ENCODE measurements at regions not wholly inside any gene's neighbourhood (a gene's known extent, or its start where the extent isn't known, plus 50 kb on each side); places are given as distances from the start of the nearest gene placed in this dataset.

- TF ChIP-seq SIN3A (IDR thresholded peaks at IDR 0.05; ENCODE audit: borderline replicate concordance, insufficient read depth, low read length) (no peak), REST (IDR thresholded peaks at IDR 0.05; ENCODE audit: insufficient read depth in 1 of 2, low read depth in 2 of 2, low read length in 2 of 2) (no peak), FOXP2 (optimal IDR thresholded peaks at IDR 0.05; ENCODE audit: borderline replicate concordance, extremely low read depth, extremely low read length, insufficient read depth) (no peak), POLR2AphosphoS5 (IDR thresholded peaks at IDR 0.05; ENCODE audit: low read depth, low read length) (no peak), TAF1 (IDR thresholded peaks at IDR 0.05; ENCODE audit: borderline replicate concordance, insufficient read depth, low read length) (no peak)
These were observed 477.1 kb upstream of the TCF4 start for GRCh38 chr18:56065086-56065485.

GRCh38 chr18:56062931-56063330 lies 474.9 kb upstream of the TCF4 start:
- TF ChIP-seq REST (IDR thresholded peaks at IDR 0.05; ENCODE audit: insufficient read depth in 1 of 2, low read depth in 2 of 2, low read length in 2 of 2) (no peak), POLR2AphosphoS5 (IDR thresholded peaks at IDR 0.05; ENCODE audit: low read depth, low read length) (no peak), FOXP2 (optimal IDR thresholded peaks at IDR 0.05; ENCODE audit: borderline replicate concordance, extremely low read depth, extremely low read length, insufficient read depth) (no peak), TAF1 (IDR thresholded peaks at IDR 0.05; ENCODE audit: borderline replicate concordance, insufficient read depth, low read length) (no peak), SIN3A (IDR thresholded peaks at IDR 0.05; ENCODE audit: borderline replicate concordance, insufficient read depth, low read length) (no peak)

GRCh38 chr18:56060967-56061541 lies 473.1 kb upstream of the TCF4 start:
- TF ChIP-seq FOXP2 (optimal IDR thresholded peaks at IDR 0.05; ENCODE audit: borderline replicate concordance, extremely low read depth, extremely low read length, insufficient read depth) (no peak), POLR2AphosphoS5 (IDR thresholded peaks at IDR 0.05; ENCODE audit: low read depth, low read length) (no peak), SIN3A (IDR thresholded peaks at IDR 0.05; ENCODE audit: borderline replicate concordance, insufficient read depth, low read length) (no peak), TAF1 (IDR thresholded peaks at IDR 0.05; ENCODE audit: borderline replicate concordance, insufficient read depth, low read length) (no peak), REST (IDR thresholded peaks at IDR 0.05; ENCODE audit: insufficient read depth in 1 of 2, low read depth in 2 of 2, low read length in 2 of 2) (no peak)

GRCh38 chr18:56052202-56052601 lies 464.2 kb upstream of the TCF4 start:
- TF ChIP-seq SIN3A (IDR thresholded peaks at IDR 0.05; ENCODE audit: borderline replicate concordance, insufficient read depth, low read length) (no peak), POLR2AphosphoS5 (IDR thresholded peaks at IDR 0.05; ENCODE audit: low read depth, low read length) (no peak), FOXP2 (optimal IDR thresholded peaks at IDR 0.05; ENCODE audit: borderline replicate concordance, extremely low read depth, extremely low read length, insufficient read depth) (no peak), REST (IDR thresholded peaks at IDR 0.05; ENCODE audit: insufficient read depth in 1 of 2, low read depth in 2 of 2, low read length in 2 of 2) (no peak), TAF1 (IDR thresholded peaks at IDR 0.05; ENCODE audit: borderline replicate concordance, insufficient read depth, low read length) (no peak)

Measured in PFSK-1 (cell line).